G401.6 (cell line): ENCODE measurements at regions not wholly inside any gene's neighbourhood (a gene's known extent, or its start where the extent isn't known, plus 50 kb on each side); places are given as distances from the start of the nearest gene placed in this dataset.

ENCODE experiments used
- FAIRE-seq: peaks from 2 replicates; lab custom pipeline; 2012; peaks lifted over from hg19 to GRCh38; lab: Jason Lieb, UNC

DNA sequence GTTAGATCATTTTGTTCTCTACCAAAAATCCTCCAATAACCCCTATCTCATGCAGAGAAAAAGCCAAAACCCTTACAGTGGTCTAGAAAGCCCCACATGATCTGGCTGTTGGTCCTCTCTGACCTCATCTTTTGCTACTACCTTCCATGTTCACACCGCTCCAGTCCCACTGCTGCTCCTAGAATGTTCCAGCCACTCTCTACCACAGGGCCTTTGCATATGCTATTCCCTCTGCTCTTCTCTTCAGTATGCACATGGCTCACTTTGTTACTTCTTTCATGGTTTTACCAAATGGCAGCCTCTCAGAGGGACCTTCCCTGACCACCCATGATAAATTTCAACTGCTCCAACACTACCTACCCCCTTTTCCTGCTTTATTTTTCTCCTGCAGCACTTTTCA lies 193.5 kb upstream of the CCDC150 start:
- FAIRE-seq: no peak

DNA sequence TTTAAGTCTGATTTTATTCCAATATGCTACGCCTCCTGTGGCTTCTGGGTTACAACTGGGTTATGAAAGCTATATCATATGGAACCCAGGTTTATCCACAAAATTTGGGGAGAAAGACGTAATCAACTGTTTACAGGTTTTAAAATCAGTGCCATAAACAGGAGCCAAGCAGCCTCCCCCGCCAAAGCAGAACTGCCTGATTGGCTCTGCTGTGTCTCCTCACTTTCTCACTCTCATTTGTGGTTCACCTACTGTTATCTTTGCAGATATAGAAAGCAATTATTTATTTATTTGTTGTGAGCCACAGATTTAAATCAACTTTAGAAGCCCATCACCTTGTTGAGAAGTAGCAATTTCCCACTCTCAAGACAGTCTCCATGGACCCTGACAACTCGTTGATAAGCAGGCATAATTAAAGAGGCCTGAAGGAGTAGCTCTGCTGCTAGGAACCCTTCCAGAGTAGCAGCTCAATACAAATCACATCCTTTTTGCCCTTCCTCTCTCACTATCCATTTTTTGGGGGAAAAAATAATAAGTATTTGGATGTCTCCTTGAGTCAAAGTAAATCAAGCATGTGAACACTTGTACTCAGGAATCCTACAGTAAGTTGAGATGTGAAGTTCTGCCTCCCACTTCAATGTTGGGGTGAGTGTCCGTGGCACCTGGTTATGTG lies 191.0 kb upstream of the CCDC150 start:
- FAIRE-seq: no peak

DNA sequence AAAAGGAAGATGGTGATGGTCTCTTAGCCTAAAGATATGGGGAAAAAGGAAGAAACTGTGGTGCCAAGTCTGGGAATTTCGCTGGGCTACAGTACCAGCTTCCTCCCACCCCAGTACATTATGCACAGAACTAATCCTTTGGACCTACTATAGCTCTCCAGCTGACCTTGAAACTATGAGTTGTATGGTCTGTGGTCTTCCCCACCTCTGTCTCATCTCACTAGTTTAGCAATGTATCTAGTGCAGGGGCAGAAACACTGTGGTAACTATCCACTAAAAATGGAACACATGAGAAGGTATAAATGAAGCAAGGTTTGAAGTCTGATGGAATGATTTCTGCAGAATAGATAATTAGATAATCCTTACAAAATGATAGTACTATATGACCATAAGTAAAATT lies 190.4 kb upstream of the CCDC150 start:
- no peak for FAIRE-seq

DNA sequence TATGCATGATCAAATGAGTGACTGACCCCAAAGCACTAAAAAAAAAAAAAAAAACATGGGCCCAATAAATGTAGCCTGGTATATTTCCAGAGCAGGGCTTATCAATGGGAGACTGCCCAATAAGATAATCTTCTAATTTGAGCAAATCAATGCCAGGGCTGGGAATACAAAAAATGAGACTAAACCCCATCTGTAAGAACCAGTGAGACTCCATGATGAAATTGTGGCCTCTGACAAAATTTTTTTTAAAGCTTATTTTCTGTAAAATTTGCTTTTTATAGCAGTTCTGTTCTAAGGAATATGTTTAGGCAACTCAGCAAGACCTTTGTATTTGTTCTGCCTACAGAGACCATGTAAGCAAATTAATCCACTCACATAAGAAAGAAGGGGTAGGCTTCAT lies 186.8 kb upstream of the CCDC150 start:
- FAIRE-seq: no peak

DNA sequence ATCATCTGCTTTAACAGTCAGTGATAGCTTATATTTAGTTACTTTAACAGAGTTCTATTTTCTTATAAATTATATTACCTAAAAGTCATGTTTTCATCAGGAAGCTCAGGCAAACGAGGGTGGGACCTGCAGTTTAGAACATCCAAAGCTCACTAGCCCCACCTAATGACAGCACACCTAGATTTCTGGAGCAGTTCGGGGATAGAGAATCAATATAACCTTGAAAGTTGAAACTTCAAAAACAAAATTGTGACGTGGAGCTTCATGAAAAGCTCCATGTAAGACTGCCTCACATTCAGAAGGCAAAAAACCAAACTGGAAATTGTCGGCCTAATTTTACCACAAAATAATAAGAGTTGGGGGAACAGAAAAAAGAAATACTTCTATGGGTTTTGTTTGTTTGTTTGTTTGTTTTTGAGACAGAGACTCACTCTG lies 185.9 kb upstream of the CCDC150 start:
- FAIRE-seq: peak; percentile 27

DNA sequence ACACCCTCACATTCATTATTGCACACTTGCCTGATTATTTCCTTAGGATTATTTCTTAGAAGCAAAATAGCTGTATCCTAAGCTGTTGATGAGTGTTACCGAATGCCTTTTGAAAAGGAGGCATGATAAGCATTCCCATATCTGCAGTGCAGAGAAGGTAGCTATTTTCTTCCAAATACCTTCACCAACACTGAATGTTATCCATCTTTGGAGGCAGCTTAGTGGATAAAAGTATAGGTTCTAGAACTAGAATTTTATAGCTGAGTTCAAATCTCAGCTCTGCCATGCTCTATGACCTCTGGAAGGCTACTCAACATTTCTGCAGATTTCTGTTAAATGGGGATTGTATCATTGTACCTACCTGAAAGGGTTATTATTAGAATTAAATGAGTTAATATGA lies 185.0 kb upstream of the CCDC150 start:
- FAIRE-seq: no peak

DNA sequence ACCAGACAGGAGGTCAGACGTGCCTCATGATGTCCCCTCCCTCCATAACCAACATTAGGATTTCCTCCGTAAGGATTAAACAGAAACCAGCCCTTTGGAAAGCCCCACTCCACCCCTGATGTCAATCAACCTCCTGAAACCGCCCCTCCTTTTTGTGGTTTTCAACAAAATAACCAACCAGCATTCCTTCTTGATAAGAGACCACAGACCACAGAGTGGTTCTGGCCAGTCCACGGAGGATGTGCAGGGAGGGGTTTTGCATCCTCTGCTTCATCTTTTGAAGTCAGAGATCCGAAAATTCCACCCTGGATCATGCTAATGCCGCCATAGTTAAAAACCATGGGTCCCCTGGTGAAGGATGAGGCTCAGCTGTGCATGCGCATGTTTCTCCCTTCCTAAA lies 180.0 kb upstream of the CCDC150 start:
- no peak for FAIRE-seq

DNA sequence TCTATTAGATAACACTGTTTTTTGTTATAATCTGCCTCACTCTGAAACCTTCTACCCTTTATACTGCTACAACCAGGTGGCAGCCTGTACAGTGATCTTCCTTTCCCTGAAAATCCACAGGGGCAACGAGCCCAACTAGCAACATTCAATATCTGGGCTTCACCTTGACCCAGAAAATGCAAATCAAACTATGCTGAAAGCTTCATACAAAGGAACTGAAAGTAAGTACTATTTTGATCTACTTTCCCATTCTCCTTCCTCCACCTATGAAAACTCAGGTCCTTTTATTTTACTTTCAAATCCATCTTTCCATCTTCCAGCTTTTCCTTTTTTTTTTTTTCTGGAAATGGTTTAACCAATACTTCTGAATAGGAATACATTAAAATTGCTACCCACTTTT lies 175.8 kb upstream of the CCDC150 start:
- no peak for FAIRE-seq

DNA sequence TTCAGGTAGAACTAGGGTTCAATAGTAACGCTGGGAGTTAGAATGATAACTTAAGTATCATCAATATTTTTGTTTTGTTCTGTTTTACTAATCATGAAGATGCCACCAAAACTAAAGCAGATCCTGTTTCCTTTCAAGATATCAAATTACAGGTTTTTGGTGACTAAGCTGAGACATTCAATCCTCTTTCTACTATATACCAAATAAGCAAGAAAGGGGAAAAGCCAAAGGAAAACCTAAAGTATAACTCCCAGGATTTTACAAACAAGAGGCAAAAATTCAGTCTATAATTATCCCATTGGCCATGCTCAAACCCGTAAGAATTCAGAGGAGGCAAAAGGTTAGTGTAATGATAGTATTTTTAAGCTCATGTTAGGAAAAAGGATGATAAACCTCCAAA lies 175.2 kb upstream of the CCDC150 start:
- FAIRE-seq: no peak

DNA sequence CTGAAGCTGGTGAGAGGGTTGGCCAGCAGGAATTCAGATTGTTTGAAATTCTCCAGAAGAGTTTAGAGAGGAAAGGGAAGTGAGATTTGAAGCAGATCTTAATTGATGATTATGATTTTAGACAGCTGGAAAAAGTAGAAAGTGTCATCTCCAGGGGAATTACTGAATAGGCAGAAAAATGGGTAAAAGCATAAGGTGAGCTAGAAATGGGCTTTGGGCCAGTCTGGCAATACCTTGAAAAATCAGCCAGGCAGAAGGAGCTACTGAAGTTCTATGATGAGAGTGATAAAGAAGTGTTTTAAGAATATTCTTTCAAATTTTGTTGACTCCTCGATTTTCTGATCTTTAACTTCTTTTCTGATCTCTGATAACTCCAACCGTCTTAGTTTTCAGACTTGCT lies 172.9 kb upstream of the CCDC150 start:
- FAIRE-seq: no peak

DNA sequence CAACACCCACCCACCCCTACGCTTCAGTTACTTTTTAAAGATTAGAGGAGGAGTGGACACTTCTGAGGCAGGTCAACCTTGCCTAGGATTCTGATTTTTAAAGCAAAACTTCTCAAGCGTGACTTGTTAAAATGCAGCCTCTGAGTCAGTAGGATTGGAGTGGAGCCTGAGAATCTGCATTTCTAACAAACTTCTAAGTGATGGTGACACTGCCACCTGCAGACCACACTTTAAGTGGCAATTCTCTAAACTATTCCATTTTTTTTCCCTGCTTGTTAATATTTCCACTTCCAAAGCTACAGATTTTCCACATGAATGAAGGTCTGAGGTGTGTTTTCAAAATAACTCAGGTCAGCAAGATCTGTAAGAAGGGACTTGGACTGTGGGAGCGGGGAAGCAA lies 171.1 kb upstream of the CCDC150 start:
- FAIRE-seq: no peak

DNA sequence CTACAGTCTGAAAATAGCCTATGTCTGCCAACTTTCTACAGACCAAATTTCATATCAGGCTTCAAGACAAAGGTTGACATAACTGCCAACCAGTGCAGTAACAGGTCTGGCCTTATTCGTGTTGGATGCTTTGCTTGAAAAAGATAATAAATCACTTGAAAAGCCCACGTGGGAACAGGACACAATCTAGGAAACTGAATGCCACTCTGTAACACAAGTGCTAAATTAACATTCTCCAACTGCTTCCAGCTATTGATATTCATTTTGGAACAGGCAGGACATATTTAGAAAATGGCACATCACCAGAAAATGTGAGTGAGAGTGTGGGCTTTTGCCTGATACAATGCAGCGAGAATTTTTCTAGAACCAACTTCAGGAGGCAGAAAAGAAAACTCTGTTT lies 165.9 kb upstream of the CCDC150 start:
- FAIRE-seq: no peak

DNA sequence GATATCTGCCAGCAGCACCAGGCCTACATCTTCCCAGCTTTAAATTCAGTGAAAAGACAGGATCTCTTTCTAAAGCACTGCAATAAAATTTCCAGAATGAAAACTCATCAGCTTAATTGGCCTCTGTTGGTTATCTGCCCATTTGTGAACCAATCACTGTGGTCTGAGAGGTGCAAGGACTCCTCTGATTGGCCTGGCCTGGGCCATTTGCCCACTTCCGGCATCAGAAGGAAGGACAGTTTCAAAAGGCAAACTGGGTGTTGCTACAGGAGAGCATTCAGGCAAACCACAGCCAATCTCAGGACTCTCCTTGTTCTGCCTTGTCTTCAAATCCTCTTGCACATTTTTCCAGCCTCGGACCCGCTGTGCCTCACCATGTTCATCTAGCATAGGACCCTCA lies 163.9 kb upstream of the CCDC150 start:
- FAIRE-seq: no peak

DNA sequence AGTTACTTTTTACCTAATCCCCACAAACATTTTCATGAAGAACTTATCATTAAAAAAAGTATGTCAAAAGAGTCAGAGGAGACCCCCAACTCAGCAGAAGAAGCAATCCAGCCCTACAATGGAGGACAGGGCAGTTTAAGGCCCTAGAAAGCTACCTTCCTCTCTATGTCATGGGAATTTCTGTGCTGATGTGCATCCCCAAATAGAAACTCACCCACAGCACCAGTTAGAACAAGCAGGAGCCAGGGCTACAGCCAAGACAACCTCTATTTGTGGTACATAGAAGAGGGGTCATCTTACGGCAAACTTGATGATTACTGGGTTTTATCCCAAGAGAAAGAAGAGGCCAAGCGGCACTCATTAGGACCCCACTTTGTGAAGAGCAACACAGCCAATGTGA lies 160.9 kb upstream of the CCDC150 start:
- FAIRE-seq: no peak

DNA sequence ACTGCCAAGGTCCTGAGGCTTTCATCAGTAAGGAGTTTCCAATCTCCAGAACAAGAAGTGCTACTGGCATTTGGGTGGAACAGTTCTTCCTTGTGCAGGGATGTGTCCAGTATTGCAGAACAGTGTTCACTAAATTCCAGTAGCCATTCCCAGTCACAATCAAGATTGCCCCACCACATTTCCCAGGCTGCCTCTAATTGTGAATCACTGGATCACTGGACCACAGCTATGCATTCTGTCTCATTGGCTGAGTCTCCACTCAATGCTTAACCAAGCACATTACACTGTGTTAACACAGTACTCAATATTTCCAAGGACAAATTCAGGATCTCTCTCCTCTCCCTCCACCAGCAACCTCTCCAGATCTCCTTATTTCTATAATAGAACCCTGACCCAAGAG lies 160.2 kb upstream of the CCDC150 start:
- no peak for FAIRE-seq

DNA sequence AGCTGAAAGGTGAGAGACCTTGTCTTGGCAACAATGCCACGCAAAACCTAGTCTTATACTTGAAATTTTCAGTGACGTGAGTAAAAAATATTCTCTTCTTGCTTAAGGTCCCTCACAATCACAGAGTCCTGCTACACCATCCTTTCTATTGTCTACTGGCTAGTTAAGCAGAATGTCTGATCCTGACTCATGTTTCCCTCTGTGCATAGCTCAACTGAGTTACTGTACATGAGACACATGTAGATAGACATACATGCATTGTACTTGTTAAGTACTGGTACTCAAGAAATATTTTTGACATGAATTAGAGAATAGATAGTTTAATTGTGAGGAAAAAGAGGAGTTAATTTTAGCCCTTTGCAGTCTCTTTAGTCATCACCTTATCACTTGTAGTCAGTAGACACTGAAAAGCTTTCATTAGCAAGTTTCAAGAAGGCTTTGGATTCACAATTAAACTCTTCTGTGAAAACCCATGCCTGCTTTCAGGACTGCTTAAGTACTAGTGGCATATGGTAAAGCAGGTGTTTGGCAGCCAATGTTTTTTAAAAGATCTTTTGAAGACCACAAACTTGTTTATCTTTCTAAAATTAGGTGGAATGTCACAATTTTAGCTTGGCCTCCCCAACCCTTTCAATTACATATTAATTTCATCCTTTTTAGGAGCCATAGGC lies 158.7 kb upstream of the CCDC150 start:
- FAIRE-seq: no peak

DNA sequence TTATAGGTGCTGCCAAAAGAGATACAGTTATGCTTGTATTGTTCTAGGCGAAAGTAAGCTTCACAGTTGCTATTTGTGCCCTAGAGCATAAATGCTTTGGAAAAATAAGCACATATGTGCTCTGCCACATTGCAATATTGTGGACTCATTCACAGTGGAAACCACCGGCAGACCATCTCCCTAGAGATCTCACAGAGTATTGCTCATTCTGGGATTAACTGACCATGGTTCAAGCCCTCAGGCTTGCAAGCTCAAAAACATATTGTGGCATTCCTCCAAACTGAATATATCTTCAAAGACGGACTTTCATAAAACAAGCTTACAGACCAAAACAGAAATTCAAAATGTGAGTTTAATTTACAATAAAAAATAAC lies 158.2 kb upstream of the CCDC150 start:
- FAIRE-seq: no peak

DNA sequence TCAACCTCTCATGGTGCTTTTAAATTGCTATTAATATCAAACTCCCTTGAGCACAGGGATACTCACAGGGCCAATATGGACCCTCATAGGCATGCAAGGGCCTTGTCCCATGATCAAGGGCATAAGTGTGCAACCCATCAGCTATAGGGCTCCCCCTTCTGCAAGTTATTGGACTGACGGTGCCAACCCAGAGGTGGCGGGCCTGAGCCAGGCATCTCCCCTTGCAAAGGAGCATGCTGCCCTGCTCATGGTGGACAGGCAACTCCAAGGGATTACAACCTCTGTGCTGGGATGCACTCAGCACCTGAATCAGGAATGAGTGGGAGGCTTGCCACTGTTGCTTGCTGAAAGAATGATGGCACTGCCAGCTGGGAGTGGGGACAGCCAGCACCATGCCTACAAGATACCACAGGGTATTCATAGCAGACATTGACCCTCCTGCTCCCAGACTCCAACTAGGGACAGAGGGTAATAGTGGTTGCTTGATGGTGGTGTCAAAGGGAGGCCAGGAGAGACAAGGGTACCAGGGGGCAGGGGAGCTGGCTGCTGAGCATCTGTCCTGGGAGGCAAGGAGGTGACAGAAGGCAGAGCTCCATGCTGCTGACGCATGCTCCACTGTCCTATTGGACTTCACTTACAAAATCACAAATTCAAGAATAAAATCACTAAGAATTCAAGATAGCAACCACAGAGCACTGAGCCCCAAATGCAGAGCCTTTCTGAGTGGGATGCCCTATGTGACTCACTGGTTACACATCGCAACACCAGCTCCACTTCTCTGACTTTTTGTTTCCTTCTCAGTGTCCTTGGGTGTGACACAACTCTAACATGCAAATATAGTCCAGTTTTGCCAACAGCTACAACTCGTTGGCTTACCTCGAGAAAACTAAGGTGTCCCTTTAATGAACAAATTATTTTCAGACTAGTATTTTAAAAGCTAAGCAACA lies 157.1 kb upstream of the CCDC150 start:
- FAIRE-seq: no peak

DNA sequence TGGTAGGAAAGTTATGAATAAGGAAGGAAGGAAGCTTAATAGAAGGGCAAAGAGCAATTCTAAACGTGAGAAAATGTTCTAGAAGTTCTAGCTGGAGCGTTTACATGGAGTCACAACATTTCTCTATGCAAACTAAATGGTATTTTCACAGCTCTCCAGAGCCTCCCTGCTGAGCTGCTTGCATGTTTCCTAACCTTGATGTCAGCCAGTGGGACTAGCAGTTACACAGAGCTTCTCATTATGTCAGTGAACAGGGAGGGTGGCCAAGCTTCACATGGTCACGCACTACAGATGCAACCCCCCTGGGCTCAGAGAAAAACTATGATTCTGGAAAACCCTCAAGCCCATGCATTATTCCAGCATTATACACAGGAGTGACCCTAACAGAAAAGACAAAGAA lies 153.4 kb upstream of the CCDC150 start:
- FAIRE-seq: no peak

DNA sequence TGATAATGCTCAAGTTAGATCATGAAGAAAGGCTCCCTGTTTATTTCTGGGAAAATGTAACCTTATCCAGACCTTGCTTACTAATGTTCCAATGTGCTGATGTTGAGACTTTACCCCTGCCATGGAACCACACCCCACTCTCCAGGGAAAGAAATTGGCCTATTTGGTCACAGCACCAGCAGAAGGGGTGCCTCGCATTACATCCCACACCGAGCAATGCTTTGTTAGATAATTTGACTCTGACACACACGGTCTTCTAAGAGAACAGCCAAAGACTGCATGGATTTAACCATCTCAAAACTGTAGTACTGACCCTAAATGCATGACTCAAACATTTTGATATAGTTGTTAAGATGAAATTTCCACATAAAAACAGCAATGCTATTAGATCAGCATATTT lies 152.1 kb upstream of the CCDC150 start:
- no peak for FAIRE-seq

DNA sequence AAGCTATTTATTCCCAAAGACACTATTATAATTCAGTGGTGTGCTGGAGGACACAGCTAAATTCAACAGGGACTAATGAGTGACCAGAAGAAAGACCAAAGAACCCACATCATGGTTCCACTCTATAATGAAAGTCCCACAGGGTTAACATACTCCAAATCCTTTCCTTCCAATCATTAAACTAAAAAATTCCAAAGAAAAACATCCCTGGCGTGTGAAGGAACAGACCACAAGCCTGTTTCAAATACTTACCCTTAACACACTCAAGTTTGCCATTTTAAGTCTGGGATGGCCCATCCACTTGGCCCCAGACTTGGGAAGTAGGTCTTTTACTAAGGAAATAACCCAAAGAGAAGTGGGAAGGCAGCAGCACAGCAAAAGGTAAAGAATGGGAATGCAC lies 150.1 kb upstream of the CCDC150 start:
- FAIRE-seq: no peak

DNA sequence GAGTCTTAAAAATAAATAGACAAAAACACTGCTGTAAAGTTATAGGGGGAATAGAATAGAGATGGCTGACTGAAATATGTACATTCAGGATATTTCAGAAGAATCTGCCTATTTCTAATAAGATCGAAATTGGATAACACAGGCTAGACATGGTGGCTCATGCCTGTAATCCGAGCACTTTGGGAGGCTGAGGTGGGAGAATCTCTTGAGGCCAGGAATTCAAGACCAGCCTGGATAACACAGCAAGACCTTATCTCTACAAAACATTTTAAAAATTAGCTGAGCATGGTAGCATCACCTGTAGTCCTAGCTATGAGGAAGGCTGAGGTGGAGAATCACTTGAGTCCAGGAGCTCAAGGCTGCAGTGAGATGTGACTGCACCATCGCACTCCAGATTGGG lies 146.6 kb upstream of the CCDC150 start:
- no peak for FAIRE-seq

DNA sequence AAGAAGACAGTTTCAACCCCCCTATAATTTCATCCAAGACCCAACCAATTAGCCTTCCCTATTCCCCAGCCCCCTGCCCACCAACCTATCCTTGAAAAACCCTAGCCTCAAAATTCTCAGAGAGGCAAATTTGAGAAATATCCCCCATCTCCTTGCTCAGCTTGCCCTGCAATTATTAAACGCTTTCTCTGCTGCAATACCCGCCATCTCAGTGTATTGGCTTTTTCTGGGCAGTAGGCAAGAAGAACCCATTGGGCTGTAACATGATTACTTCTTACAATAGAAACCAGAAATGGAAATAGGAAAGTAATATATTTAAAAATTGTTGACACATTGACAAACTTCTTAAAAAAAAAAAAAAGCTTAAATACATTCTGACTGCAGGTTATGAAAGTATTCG lies 140.6 kb upstream of the CCDC150 start:
- FAIRE-seq: no peak
